Vagina (tissue), 2 donors: ENCODE measurements at regions not wholly inside any gene's neighbourhood (a gene's known extent, or its start where the extent isn't known, plus 50 kb on each side); places are given as distances from the start of the nearest gene placed in this dataset.
"Not testable (repeated sequence)": the region's sequence is repeated elsewhere in the genome, so short reads cannot be mapped to it uniquely, and the experiment has no call there.

Experiments used
- DNase-seq, 2 donors: peaks; one replicate each; pipeline ENCODE4 v3.0.0-alpha.2; 2017; ENCODE audit errors: extremely low spot score in 2 of 2
- H3K27ac ChIP-seq: fragments of 200-600 bp; sonication (generic); one replicate; pipeline ENCODE4 v1.5.1; 2019
- H3K27me3 ChIP-seq: fragments of 200-600 bp; sonication (generic); one replicate; pipeline ENCODE4 v1.5.1; 2019
- H3K36me3 ChIP-seq, 2 donors: fragments of 200-600 bp; sonication (generic); one replicate each; pipeline ENCODE4 v1.5.1; 2017 to 2019
- H3K4me1 ChIP-seq: fragments of 200-600 bp; sonication (generic); one replicate; pipeline ENCODE4 v1.5.1; 2019
- H3K4me3 ChIP-seq, 2 donors: fragments of 200-600 bp; sonication (generic); 1 replicate in 1 of 2; 2 replicates in 1 of 2; pipeline ENCODE4 v1.5.1; 2016 to 2019
- H3K9me3 ChIP-seq: fragments of 200-600 bp; sonication (generic); one replicate; pipeline ENCODE4 v1.5.1; 2019
- CTCF ChIP-seq, 3 experiments: fragments of 450-650 bp in 2 of 3; fragments of 200-600 bp in 1 of 3; sonication (generic) in 1 of 3; IDR thresholded peaks; one replicate each; pipeline ENCODE4 v1.5.1; 2017 to 2019; ENCODE audit warnings: antibody characterized with exemption in 3 of 3, mild to moderate bottlenecking in 2 of 3, moderate library complexity in 2 of 3
- POLR2A ChIP-seq, 2 donors: fragments of 450-650 bp; IDR thresholded peaks; one replicate each; pipeline ENCODE4 v1.6.1; 2017; ENCODE audit warnings: antibody characterized with exemption in 2 of 2, mild to moderate bottlenecking in 2 of 2, moderate library complexity in 2 of 2
- POLR2AphosphoS5 ChIP-seq, 2 donors: sonication (generic); formaldehyde crosslinking; IDR thresholded peaks; one replicate each; pipeline ENCODE4 v1.9.0; 2017; ENCODE audit warnings: antibody characterized with exemption in 2 of 2, mild to moderate bottlenecking in 2 of 2, low read depth in 1 of 2; ENCODE audit not compliant: insufficient read depth in 1 of 2
- intact Hi-C: fragments of 100-400 bp; cut with DNase I; formaldehyde crosslinking; loops from one replicate; pipeline ENCODE4 v1.15.1; 2023

GRCh38 chr10:32189400-32190084 lies 133.3 kb upstream of the KIF5B start:
- TF ChIP-seq POLR2AphosphoS5 (IDR thresholded peaks at IDR 0.05; ENCODE audit: insufficient read depth in 1 of 2, low read depth in 1 of 2) (no peak), CTCF (IDR thresholded peaks at IDR 0.05) (no peak), POLR2A (IDR thresholded peaks at IDR 0.05) (no peak)
- H3K4me1 ChIP-seq, result no peaks in the 10 kb centered on the region
- H3K9me3 ChIP-seq, result no peaks in the 10 kb centered on the region
- intact Hi-C loops, result no loop called here
- H3K27me3 ChIP-seq, result no peaks in the 10 kb centered on the region
- H3K36me3 ChIP-seq, result no peaks in the 10 kb centered on the region
- no peak for DNase-seq
- H3K4me3 ChIP-seq, result no peak overlapping the region
- H3K27ac ChIP-seq, result no peak overlapping the region

GRCh38 chr10:32188601-32189000 lies 132.4 kb upstream of the KIF5B start:
- H3K4me3 ChIP-seq, H3K27ac ChIP-seq, DNase-seq, intact Hi-C loops, H3K36me3 ChIP-seq, H3K9me3 ChIP-seq, H3K27me3 ChIP-seq, H3K4me1 ChIP-seq: not testable (repeated sequence)

- no peak overlapping the region for H3K27ac ChIP-seq
- no peak overlapping the region for H3K4me3 ChIP-seq
- DNase-seq, result no peak
- no peak for TF ChIP-seq CTCF (IDR thresholded peaks at IDR 0.05)
- no peak for TF ChIP-seq POLR2AphosphoS5 (IDR thresholded peaks at IDR 0.05; ENCODE audit: insufficient read depth in 1 of 2, low read depth in 1 of 2)
- TF ChIP-seq POLR2A (IDR thresholded peaks at IDR 0.05), result no peak
- H3K4me1 ChIP-seq, result no peaks in the 10 kb centered on the region
- no peaks in the 10 kb centered on the region for H3K36me3 ChIP-seq
- intact Hi-C loops, result no loop called here
- no peaks in the 10 kb centered on the region for H3K27me3 ChIP-seq
- H3K9me3 ChIP-seq, result no peaks in the 10 kb centered on the region
These were observed 131.5 kb upstream of the KIF5B start for GRCh38 chr10:32187686-32188085.

- H3K9me3 ChIP-seq, H3K4me3 ChIP-seq, DNase-seq, H3K27me3 ChIP-seq, H3K36me3 ChIP-seq, intact Hi-C loops, H3K27ac ChIP-seq: not testable (repeated sequence)
- H3K4me1 ChIP-seq, result peaks cover 14% of the 10 kb centered on the region
These were observed 127.4 kb upstream of the KIF5B start for GRCh38 chr10:32183652-32184051.

GRCh38 chr10:32182476-32182875 lies 126.3 kb upstream of the KIF5B start:
- no peaks in the 10 kb centered on the region for H3K9me3 ChIP-seq
- H3K27ac ChIP-seq, result no peak overlapping the region
- no peaks in the 10 kb centered on the region for H3K27me3 ChIP-seq
- DNase-seq, result no peak
- peaks cover 14% of the 10 kb centered on the region for H3K4me1 ChIP-seq
- intact Hi-C loops, result no loop called here
- no peak overlapping the region for H3K4me3 ChIP-seq
- TF ChIP-seq CTCF (IDR thresholded peaks at IDR 0.05) (no peak), POLR2A (IDR thresholded peaks at IDR 0.05) (no peak), POLR2AphosphoS5 (IDR thresholded peaks at IDR 0.05; ENCODE audit: insufficient read depth in 1 of 2, low read depth in 1 of 2) (no peak)
- no peaks in the 10 kb centered on the region for H3K36me3 ChIP-seq

- intact Hi-C loops, result no loop called here
- DNase-seq, result no peak
- TF ChIP-seq CTCF (IDR thresholded peaks at IDR 0.05), result no peak
- no peak for TF ChIP-seq POLR2A (IDR thresholded peaks at IDR 0.05)
- no peak for TF ChIP-seq POLR2AphosphoS5 (IDR thresholded peaks at IDR 0.05; ENCODE audit: insufficient read depth in 1 of 2, low read depth in 1 of 2)
- H3K4me1 ChIP-seq, result peaks cover 14% of the 10 kb centered on the region
- H3K4me3 ChIP-seq, result no peak overlapping the region
- H3K36me3 ChIP-seq, result no peaks in the 10 kb centered on the region
- no peaks in the 10 kb centered on the region for H3K9me3 ChIP-seq
- peak overlapping the region; percentile 48 for H3K27ac ChIP-seq
- no peaks in the 10 kb centered on the region for H3K27me3 ChIP-seq
These were observed 124.4 kb upstream of the KIF5B start for GRCh38 chr10:32180390-32181280.
